Suprapubic skin (tissue), 4 donors: ENCODE measurements at regions not wholly inside any gene's neighbourhood (a gene's known extent, or its start where the extent isn't known, plus 50 kb on each side); places are given as distances from the start of the nearest gene placed in this dataset.

Experiments used
- DNase-seq, 2 donors: peaks; one replicate each; pipeline ENCODE4 v3.0.0-alpha.2; 2019; ENCODE audit warnings: low spot score in 2 of 2
- H3K27ac ChIP-seq: fragments of 200-600 bp; sonication (generic); one replicate; pipeline ENCODE4 v1.5.1; 2019
- H3K27me3 ChIP-seq: fragments of 200-600 bp; sonication (generic); one replicate; pipeline ENCODE4 v1.5.1; 2019
- H3K36me3 ChIP-seq: fragments of 200-600 bp; sonication (generic); one replicate; pipeline ENCODE4 v1.5.1; 2019
- H3K4me1 ChIP-seq: fragments of 200-600 bp; sonication (generic); one replicate; pipeline ENCODE4 v1.5.1; 2019
- H3K4me3 ChIP-seq: fragments of 200-600 bp; sonication (generic); one replicate; pipeline ENCODE4 v1.5.1; 2019; ENCODE audit warnings: mild to moderate bottlenecking
- H3K9me3 ChIP-seq: fragments of 200-600 bp; sonication (generic); one replicate; pipeline ENCODE4 v1.5.1; 2019
- EP300 ChIP-seq: sonication (generic); formaldehyde crosslinking; IDR thresholded peaks from one replicate; pipeline ENCODE4 v1.6.1; 2017; ENCODE audit warnings: antibody characterized with exemption
- POLR2A ChIP-seq, 2 donors: fragments of 450-650 bp; IDR thresholded peaks; one replicate each; pipeline ENCODE4 v1.6.1; 2017; ENCODE audit warnings: antibody characterized with exemption in 2 of 2, mild to moderate bottlenecking in 2 of 2, moderate library complexity in 2 of 2
- POLR2AphosphoS5 ChIP-seq, 3 donors: sonication (generic); formaldehyde crosslinking; IDR thresholded peaks; one replicate each; pipeline ENCODE4 v1.6.1; 2017; ENCODE audit warnings: antibody characterized with exemption in 3 of 3
- WGBS: methylation state at CpG from one replicate; pipeline ENCODE4 v1.1.5; 2018; 5-methylcytosine and 5-hydroxymethylcytosine counted together
- TF ChIP-seq, protein P1 (sequence below), 2 donors: fragments of 200-600 bp in 1 of 2; fragments of 450-650 bp in 1 of 2; sonication (generic) in 1 of 2; IDR thresholded peaks; one replicate each; pipeline ENCODE4 v1.5.1; 2016 to 2019; ENCODE audit warnings: antibody characterized with exemption in 2 of 2, mild to moderate bottlenecking in 1 of 2, moderate library complexity in 1 of 2

DNA sequence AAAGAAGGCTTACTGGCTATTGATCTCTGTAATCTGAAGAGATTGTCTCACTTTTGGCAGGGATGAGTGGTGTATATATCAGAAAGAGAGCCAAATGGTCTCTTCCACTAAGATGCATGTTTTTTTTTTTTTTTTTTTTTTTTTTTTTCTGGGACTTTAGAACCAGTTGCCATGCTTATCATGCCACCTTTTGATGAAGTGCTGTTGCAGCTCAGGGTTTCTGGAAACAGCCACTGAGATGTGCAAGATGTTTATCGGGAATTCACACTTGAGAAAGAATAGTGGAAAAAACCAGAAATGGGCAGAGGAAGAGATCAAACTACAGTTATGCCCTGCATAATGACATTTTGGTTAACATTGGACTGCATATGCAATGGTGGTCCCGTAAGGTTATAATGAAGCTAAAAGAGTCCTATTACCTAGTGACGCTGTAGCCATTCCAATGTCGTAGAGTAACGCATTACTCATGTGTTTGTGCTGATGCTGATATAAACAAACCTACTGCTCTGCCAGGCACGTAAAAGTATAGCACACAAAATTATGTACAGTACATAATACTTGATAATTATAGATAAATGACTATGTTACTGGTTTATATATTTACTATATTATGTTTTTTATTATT is 121.0 kb downstream of the KLF5 start:
- Histone ChIP-seq H3K4me1 (no peaks in the 10 kb centered on the region), H3K36me3 (no peaks in the 10 kb centered on the region), H3K4me3 (no peak overlapping the region), H3K27ac (no peak overlapping the region), H3K27me3 (no peaks in the 10 kb centered on the region), H3K9me3 (no peaks in the 10 kb centered on the region)
- TF ChIP-seq POLR2A (IDR thresholded peaks at IDR 0.05): no peak
- WGBS: 89% methylated on average over 6 of the region's 6 CpGs
- no peak for DNase-seq

DNA sequence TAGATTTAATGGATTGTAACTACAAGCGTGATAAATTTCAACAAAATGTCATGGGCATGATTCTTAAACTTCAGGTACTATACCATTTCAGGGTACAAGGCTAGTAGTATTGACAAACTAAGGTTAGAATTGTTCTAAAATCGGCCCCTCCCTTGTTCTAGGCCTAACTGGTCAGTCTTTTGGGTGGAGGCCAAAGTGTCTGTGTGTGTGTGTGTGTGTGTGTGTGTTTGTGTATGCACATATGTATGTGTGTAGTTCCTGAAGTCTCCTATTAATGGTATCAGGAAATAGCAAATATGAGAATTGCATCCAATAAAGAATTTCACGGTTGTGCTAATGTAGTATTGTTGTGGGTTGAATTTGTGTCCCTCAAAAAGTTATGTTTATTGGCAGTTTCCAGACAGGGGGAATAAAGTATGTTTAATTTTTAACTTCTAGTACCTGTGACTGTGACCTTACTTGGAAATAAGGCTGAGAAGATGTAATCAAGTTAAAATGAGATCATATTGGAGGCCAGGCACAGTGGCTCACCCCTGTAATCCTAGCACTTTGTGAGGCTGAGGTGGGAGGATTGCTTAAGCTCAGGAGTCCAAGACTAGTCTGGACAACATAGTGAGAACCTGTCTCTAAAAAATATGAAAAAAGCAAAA is 119.2 kb downstream of the KLF5 start:
- DNase-seq: no peak
- WGBS: 88% methylated on average over 3 of the region's 3 CpGs
- H3K9me3 ChIP-seq: no peaks in the 10 kb centered on the region
- no peaks in the 10 kb centered on the region for H3K27me3 ChIP-seq
- H3K36me3 ChIP-seq: no peaks in the 10 kb centered on the region
- H3K4me3 ChIP-seq: no peak overlapping the region
- TF ChIP-seq EP300 (no peak), POLR2A (IDR thresholded peaks at IDR 0.05) (no peak), POLR2AphosphoS5 (IDR thresholded peaks at IDR 0.05) (no peak)
- TF ChIP-seq, protein P1, sequence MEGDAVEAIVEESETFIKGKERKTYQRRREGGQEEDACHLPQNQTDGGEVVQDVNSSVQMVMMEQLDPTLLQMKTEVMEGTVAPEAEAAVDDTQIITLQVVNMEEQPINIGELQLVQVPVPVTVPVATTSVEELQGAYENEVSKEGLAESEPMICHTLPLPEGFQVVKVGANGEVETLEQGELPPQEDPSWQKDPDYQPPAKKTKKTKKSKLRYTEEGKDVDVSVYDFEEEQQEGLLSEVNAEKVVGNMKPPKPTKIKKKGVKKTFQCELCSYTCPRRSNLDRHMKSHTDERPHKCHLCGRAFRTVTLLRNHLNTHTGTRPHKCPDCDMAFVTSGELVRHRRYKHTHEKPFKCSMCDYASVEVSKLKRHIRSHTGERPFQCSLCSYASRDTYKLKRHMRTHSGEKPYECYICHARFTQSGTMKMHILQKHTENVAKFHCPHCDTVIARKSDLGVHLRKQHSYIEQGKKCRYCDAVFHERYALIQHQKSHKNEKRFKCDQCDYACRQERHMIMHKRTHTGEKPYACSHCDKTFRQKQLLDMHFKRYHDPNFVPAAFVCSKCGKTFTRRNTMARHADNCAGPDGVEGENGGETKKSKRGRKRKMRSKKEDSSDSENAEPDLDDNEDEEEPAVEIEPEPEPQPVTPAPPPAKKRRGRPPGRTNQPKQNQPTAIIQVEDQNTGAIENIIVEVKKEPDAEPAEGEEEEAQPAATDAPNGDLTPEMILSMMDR (IDR thresholded peaks at IDR 0.05): no peak
- H3K4me1 ChIP-seq: peaks cover 7% of the 10 kb centered on the region
- no peak overlapping the region for H3K27ac ChIP-seq

DNA sequence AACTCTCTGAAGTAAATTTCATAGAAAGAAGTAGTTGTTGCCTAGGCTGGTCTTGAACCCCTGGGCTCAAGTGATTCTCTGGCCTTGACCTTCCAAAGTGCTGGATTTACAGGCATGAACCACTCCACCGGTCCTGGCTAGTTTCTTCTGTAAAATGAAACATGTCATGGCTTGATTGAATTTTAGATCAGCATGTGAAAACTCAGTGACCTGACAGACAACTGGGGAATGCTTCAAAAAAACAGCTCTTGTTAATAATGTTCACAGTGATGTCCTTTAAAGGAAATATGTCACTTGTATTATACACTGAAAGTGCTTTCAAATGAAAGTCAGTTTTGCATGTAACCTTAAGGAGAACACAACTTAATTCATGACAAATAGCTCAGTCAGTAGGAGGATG is 118.2 kb downstream of the KLF5 start:
- H3K36me3 ChIP-seq: no peaks in the 10 kb centered on the region

DNA sequence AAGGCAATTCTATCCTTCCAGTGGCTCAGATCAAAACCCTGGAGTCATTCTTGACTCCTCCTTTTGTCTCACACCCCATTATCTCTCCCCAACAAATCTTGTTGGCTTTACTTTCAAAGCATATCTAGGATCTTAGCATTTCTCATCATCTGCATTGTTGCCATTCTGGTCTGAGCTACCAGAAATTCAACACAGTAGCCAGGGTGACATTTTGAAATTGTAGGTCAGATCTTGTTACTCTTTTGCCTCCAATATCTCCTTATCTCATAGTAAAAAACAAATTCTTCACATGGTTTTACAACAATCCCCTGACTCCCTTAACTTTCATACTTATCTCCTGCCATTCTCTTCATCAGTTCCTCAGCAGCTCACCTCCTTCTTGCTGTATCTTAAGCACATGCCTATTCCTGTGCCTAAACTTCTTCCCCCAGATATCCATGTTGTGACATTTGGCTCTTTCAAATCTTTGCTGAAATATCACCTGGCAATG is 115.8 kb downstream of the KLF5 start:
- H3K27ac ChIP-seq: peak overlapping the region; percentile 8
- peaks cover 36% of the 10 kb centered on the region for H3K4me1 ChIP-seq
- no peaks in the 10 kb centered on the region for H3K9me3 ChIP-seq
- H3K27me3 ChIP-seq: no peaks in the 10 kb centered on the region
- no peaks in the 10 kb centered on the region for H3K36me3 ChIP-seq
- TF ChIP-seq POLR2AphosphoS5 (IDR thresholded peaks at IDR 0.05) (no peak), POLR2A (IDR thresholded peaks at IDR 0.05) (no peak), EP300 (no peak)
- TF ChIP-seq, protein P1 (IDR thresholded peaks at IDR 0.05): no peak
- no peak for DNase-seq
- H3K4me3 ChIP-seq: no peak overlapping the region

More for the DNA sequence above, 118.2 kb downstream of the KLF5 start:
- Histone ChIP-seq H3K27ac (no peak overlapping the region), H3K27me3 (no peaks in the 10 kb centered on the region), H3K4me1 (peaks cover 16% of the 10 kb centered on the region), H3K4me3 (no peak overlapping the region), H3K9me3 (no peaks in the 10 kb centered on the region)
- WGBS: 46% methylated on average over 1 of the region's 1 CpG
- DNase-seq: no peak
- TF ChIP-seq, protein P1 (IDR thresholded peaks at IDR 0.05): no peak
- TF ChIP-seq EP300: no peak
- TF ChIP-seq POLR2AphosphoS5 (IDR thresholded peaks at IDR 0.05): no peak
- TF ChIP-seq POLR2A (IDR thresholded peaks at IDR 0.05): no peak

DNA sequence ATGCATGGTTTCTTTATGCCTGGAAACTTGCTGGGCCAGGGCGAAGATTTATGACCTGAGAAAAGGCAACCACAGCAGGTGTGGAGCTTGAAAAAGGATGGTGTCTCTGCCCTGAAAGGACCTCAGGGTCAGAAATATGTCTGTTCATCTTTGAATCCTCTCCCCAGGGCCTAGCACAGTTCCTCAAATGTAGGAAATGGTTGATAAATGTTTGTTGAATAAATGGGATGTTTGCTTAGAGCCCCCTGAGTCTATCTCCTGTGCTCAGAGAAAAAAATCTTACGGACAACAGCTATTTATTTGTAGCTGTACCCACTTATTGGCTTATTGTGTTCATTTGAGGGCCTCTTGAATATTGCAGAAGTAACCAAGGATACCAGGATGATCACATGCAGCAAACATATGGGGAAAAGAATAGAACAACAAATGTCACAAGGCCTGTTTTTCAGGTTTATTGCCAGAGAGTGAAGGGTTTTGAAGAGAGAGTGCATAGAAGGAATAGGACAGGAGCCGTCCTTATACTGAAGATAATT is 114.5 kb downstream of the KLF5 start:
- WGBS: 85% methylated on average over 3 of the region's 3 CpGs
- DNase-seq: no peak
- H3K9me3 ChIP-seq: no peaks in the 10 kb centered on the region
- H3K4me3 ChIP-seq: no peak overlapping the region
- H3K36me3 ChIP-seq: no peaks in the 10 kb centered on the region
- TF ChIP-seq, protein P1 (IDR thresholded peaks at IDR 0.05): no peak
- TF ChIP-seq EP300: no peak
- no peak for TF ChIP-seq POLR2A (IDR thresholded peaks at IDR 0.05)
- TF ChIP-seq POLR2AphosphoS5 (IDR thresholded peaks at IDR 0.05): no peak
- peaks cover 36% of the 10 kb centered on the region for H3K4me1 ChIP-seq
- H3K27ac ChIP-seq: peak overlapping the region; percentile 70
- no peaks in the 10 kb centered on the region for H3K27me3 ChIP-seq
